ENCODE measurements at regions not wholly inside any gene's neighbourhood (a gene's known extent, or its start where the extent isn't known, plus 50 kb on each side); places are given as distances from the start of the nearest gene placed in this dataset.

GRCh38 chr2:45279356-45279755 is 270.1 kb upstream of the SIX2 start:
- no peak overlapping the region for H3K9ac ChIP-seq (ENCODE audit: low read length)
- TF ChIP-seq EP300 (conservative IDR thresholded peaks at IDR 0.05; ENCODE audit: poor library complexity, severe bottlenecking) (no peak), REST (IDR thresholded peaks at IDR 0.05; ENCODE audit: borderline replicate concordance) (no peak), MXI1 (conservative IDR thresholded peaks at IDR 0.05; ENCODE audit: poor library complexity, severe bottlenecking) (no peak), TAF1 (IDR thresholded peaks at IDR 0.05; ENCODE audit: low read depth) (no peak), SMC3 (conservative IDR thresholded peaks at IDR 0.05; ENCODE audit: poor library complexity) (no peak), EZH2 (IDR thresholded peaks at IDR 0.05; ENCODE audit: borderline replicate concordance, insufficient read depth, low read length, poor library complexity, severe bottlenecking) (no peak), POLR2AphosphoS5 (IDR thresholded peaks at IDR 0.05) (no peak), RAD21 (conservative IDR thresholded peaks at IDR 0.05) (no peak), CTCF (IDR thresholded peaks at IDR 0.05; ENCODE audit: poor library complexity, severe bottlenecking) (no peak)
- no peak overlapping the region for H3K4me2 ChIP-seq (ENCODE audit: low read length)
- H3K4me3 ChIP-seq (ENCODE audit: low read length): no peak overlapping the region
- H3F3A ChIP-seq (ENCODE audit: insufficient read depth, low read length, poor library complexity, severe bottlenecking): no peaks in the 10 kb centered on the region
- H3K9me3 ChIP-seq (ENCODE audit: low read length): no peaks in the 10 kb centered on the region
- no peak overlapping the region for H2AFZ ChIP-seq (ENCODE audit: low read depth, low read length)
- H4K20me1 ChIP-seq (ENCODE audit: insufficient read depth): no peaks in the 10 kb centered on the region
- no peaks in the 10 kb centered on the region for H3K36me3 ChIP-seq (ENCODE audit: insufficient read depth, low read length)
- H3K9me2 ChIP-seq (ENCODE audit: insufficient read depth, low read length): no peaks in the 10 kb centered on the region
- H3K27me3 ChIP-seq (ENCODE audit: insufficient read depth, low read depth, low read length): no peaks in the 10 kb centered on the region
- no peak overlapping the region for H3K27ac ChIP-seq (ENCODE audit: low read length)
- H3K79me2 ChIP-seq (replicated peaks; ENCODE audit: insufficient read depth, low read length): no peaks in the 10 kb centered on the region

GRCh38 chr2:45278365-45279078 is 269.3 kb upstream of the SIX2 start:
- H3K27ac ChIP-seq (ENCODE audit: low read length): no peak overlapping the region
- H4K20me1 ChIP-seq (ENCODE audit: insufficient read depth): no peaks in the 10 kb centered on the region
- no peaks in the 10 kb centered on the region for H3K27me3 ChIP-seq (ENCODE audit: insufficient read depth, low read depth, low read length)
- no peaks in the 10 kb centered on the region for H3K36me3 ChIP-seq (ENCODE audit: insufficient read depth, low read length)
- no peaks in the 10 kb centered on the region for H3F3A ChIP-seq (ENCODE audit: insufficient read depth, low read length, poor library complexity, severe bottlenecking)
- H3K9me3 ChIP-seq (ENCODE audit: low read length): no peaks in the 10 kb centered on the region
- H2AFZ ChIP-seq (ENCODE audit: low read depth, low read length): no peak overlapping the region
- no peak for TF ChIP-seq CTCF (IDR thresholded peaks at IDR 0.05; ENCODE audit: poor library complexity, severe bottlenecking)
- TF ChIP-seq MXI1 (conservative IDR thresholded peaks at IDR 0.05; ENCODE audit: poor library complexity, severe bottlenecking): no peak
- no peak for TF ChIP-seq EZH2 (IDR thresholded peaks at IDR 0.05; ENCODE audit: borderline replicate concordance, insufficient read depth, low read length, poor library complexity, severe bottlenecking)
- TF ChIP-seq EP300 (conservative IDR thresholded peaks at IDR 0.05; ENCODE audit: poor library complexity, severe bottlenecking): no peak
- no peak for TF ChIP-seq RAD21 (conservative IDR thresholded peaks at IDR 0.05)
- no peak for TF ChIP-seq POLR2AphosphoS5 (IDR thresholded peaks at IDR 0.05)
- no peak for TF ChIP-seq SMC3 (conservative IDR thresholded peaks at IDR 0.05; ENCODE audit: poor library complexity)
- TF ChIP-seq TAF1 (IDR thresholded peaks at IDR 0.05; ENCODE audit: low read depth): no peak
- TF ChIP-seq REST (IDR thresholded peaks at IDR 0.05; ENCODE audit: borderline replicate concordance): no peak
- no peak overlapping the region for H3K4me2 ChIP-seq (ENCODE audit: low read length)
- H3K9ac ChIP-seq (ENCODE audit: low read length): no peak overlapping the region
- H3K9me2 ChIP-seq (ENCODE audit: insufficient read depth, low read length): no peaks in the 10 kb centered on the region
- no peak overlapping the region for H3K4me3 ChIP-seq (ENCODE audit: low read length)
- H3K79me2 ChIP-seq (replicated peaks; ENCODE audit: insufficient read depth, low read length): no peaks in the 10 kb centered on the region
